ENCODE measurements at regions not wholly inside any gene's neighbourhood (a gene's known extent, or its start where the extent isn't known, plus 50 kb on each side); places are given as distances from the start of the nearest gene placed in this dataset.

DNA sequence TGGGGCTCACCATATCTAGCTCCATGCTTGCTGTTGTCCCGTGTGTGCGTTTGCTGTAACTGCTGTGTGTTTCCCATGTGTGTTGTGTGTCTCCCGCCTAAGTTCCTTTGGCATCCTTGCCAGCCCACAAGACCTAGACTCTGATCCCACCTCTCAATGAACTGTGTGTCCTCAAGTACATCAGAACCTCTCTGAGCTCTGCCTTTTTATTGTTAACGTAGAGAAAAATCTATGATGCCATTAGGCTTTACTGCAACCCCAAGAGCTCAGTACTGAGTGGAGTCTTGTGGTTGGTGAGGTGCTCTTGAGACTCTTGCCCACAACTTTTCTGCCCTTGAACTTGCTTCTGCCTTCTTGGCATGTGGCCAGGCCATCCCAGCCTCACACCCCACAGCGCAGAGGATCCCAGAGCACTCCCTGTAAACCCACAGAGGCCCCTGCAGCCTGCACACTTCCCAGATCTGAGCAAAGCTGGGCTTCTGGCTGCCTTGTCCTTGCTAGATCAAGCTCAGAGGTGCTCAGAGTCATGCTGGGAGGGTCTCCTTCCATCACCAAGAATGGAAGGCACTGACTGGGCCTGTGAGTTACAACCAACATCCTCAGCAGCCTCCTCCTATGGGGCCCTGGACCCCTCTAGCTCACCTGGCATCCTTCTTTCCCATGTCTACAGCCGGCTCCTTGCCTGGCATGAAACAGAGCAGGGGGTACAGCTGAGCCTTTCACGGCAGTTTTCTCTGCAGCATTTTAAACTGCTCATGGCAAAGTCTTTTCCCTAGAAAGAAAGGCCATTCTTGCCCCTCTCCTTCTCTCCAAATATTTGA lies 643.4 kb downstream of the ACTR3B start:
- H3K27ac ChIP-seq, result no peak overlapping the region
- no peak for TF ChIP-seq POLR2A (IDR thresholded peaks at IDR 0.05)
- no peak for TF ChIP-seq EP300 (IDR thresholded peaks at IDR 0.05)
- TF ChIP-seq, protein P1, sequence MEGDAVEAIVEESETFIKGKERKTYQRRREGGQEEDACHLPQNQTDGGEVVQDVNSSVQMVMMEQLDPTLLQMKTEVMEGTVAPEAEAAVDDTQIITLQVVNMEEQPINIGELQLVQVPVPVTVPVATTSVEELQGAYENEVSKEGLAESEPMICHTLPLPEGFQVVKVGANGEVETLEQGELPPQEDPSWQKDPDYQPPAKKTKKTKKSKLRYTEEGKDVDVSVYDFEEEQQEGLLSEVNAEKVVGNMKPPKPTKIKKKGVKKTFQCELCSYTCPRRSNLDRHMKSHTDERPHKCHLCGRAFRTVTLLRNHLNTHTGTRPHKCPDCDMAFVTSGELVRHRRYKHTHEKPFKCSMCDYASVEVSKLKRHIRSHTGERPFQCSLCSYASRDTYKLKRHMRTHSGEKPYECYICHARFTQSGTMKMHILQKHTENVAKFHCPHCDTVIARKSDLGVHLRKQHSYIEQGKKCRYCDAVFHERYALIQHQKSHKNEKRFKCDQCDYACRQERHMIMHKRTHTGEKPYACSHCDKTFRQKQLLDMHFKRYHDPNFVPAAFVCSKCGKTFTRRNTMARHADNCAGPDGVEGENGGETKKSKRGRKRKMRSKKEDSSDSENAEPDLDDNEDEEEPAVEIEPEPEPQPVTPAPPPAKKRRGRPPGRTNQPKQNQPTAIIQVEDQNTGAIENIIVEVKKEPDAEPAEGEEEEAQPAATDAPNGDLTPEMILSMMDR (IDR thresholded peaks at IDR 0.05), result no peak
- no peak for TF ChIP-seq POLR2AphosphoS5 (IDR thresholded peaks at IDR 0.05)
- H3K36me3 ChIP-seq, result no peaks in the 10 kb centered on the region
- H3K4me3 ChIP-seq, result no peak overlapping the region
- peaks cover 0 to 8% (median 0%) of the 10 kb centered on the region in 4 donors for H3K9me3 ChIP-seq
- intact Hi-C loops (cut with DNase I; ENCODE audit: low total_unique reads), result no loop called here
- H3K27me3 ChIP-seq, result no peaks in the 10 kb centered on the region
- H3K4me1 ChIP-seq, result no peaks in the 10 kb centered on the region
- no peak for DNase-seq
- 83 to 93% (median 89%) methylated on average over 7 of the region's 7 CpGs for WGBS, 5 donors

DNA sequence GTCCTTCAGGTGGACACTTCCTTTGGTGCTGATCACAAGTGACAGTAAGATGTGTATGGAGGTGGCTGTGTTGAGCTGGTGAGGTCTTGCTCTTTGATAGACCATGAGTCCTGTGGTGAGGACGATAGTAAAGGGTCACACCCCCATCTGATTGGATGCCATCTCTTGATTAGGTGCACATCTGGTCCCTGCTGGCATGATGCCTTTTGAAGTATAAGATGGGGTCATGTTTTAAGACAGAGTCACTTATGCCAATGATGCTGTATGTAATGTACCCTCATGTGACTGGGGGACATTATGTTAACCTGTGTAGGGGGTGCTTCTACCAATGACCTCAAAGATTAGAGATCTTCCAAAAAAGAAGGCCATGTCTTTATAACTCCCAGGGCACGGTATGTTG lies 644.6 kb downstream of the ACTR3B start:
- Histone ChIP-seq H3K36me3 (no peaks in the 10 kb centered on the region), H3K4me3 (no peak overlapping the region), H3K27ac (no peak overlapping the region), H3K9me3 (peaks cover 0 to 8% (median 3%) of the 10 kb centered on the region in 4 donors), H3K4me1 (no peaks in the 10 kb centered on the region), H3K27me3 (no peaks in the 10 kb centered on the region)
- 73 to 89% (median 81%) methylated on average over 2 of the region's 2 CpGs for WGBS, 5 donors
- TF ChIP-seq EP300 (IDR thresholded peaks at IDR 0.05), result no peak
- no peak for TF ChIP-seq POLR2AphosphoS5 (IDR thresholded peaks at IDR 0.05)
- TF ChIP-seq POLR2A (IDR thresholded peaks at IDR 0.05), result no peak
- TF ChIP-seq, protein P1 (IDR thresholded peaks at IDR 0.05), result no peak
- no peak for DNase-seq
- intact Hi-C loops (cut with DNase I; ENCODE audit: low total_unique reads), result no loop called here

DNA sequence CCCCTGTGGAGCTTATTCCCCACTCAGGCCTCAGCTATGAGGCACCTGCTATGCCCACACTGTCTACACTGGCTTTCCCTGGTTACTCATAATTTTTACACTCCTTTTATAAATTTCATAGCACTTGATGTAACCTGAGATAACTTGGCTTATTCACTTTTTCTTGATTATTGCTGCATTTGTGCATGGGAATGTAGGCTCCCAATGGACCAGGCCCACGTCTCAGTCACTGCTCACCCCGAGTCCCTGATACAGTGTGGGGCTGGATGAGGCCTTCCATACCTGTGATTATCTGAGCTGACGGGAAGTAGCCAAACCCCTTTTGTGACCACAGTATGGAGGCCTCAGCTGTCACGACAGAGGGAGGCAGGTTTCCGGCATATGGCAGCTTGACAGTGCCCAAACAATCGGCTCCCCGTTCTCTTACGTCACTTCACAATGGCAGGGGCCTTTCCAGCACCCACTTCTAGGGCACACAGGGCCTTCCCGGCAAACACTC lies 645.3 kb downstream of the ACTR3B start:
- TF ChIP-seq POLR2AphosphoS5 (IDR thresholded peaks at IDR 0.05) (no peak), POLR2A (IDR thresholded peaks at IDR 0.05) (no peak), EP300 (IDR thresholded peaks at IDR 0.05) (no peak)
- TF ChIP-seq, protein P1 (IDR thresholded peaks at IDR 0.05), result no peak
- Histone ChIP-seq H3K4me3 (no peak overlapping the region), H3K27me3 (no peaks in the 10 kb centered on the region), H3K4me1 (no peaks in the 10 kb centered on the region), H3K27ac (no peak overlapping the region), H3K36me3 (no peaks in the 10 kb centered on the region), H3K9me3 (peaks cover 0 to 9% (median 4%) of the 10 kb centered on the region in 4 donors)
- WGBS, 5 donors, result 92 to 94% (median 93%) methylated on average over 6 to 9 of the region's 9 CpGs
- intact Hi-C loops (cut with DNase I; ENCODE audit: low total_unique reads), result no loop called here
- DNase-seq, result no peak

DNA sequence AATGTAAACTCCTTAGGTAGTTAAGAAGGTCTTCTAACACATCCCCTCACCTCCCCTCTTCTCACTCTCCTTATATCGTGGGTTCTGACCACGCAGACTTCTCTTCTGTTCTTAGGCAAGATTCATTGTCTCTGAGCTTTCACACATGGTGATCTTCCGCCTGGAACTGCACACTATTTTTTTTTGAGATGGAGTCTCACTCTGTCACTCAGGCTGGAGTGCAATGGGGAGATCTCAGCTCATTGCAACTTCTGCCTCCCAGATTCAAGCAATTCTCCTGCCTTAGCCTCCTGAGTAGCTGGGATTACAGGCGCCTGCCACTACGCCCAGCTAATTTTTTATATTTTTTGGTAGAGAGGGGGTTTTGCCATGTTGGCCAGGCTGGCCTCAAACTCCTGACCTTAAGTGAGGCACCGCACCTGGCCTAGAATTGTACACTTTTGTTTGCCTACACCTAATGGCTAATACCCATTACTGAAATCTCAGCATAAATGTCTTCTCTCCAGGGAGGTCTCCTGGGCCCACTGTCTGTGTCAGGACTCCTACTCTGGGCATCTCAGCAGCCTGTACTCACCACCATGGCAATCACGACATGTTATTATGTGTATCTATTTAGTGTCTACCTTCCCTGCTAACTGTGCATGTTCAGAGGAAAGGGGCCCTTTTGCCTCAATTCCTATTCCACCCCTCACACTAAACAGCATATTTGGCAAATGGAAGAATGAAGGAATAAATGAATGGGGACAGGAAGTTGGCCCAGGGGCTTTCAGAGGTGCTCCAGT lies 646.3 kb upstream of the DPP6 start:
- Histone ChIP-seq H3K4me3 (no peak overlapping the region), H3K36me3 (no peaks in the 10 kb centered on the region), H3K27me3 (no peaks in the 10 kb centered on the region), H3K27ac (no peak overlapping the region), H3K9me3 (peaks cover 0 to 10% (median 4%) of the 10 kb centered on the region in 4 donors), H3K4me1 (no peaks in the 10 kb centered on the region)
- intact Hi-C loops (cut with DNase I; ENCODE audit: low total_unique reads), result no loop called here
- 73 to 93% (median 84%) methylated on average over 7 of the region's 7 CpGs for WGBS, 5 donors
- no peak for DNase-seq
- TF ChIP-seq POLR2A (IDR thresholded peaks at IDR 0.05), result no peak
- TF ChIP-seq, protein P1 (IDR thresholded peaks at IDR 0.05), result no peak
- no peak for TF ChIP-seq EP300 (IDR thresholded peaks at IDR 0.05)
- TF ChIP-seq POLR2AphosphoS5 (IDR thresholded peaks at IDR 0.05), result no peak
